ENCODE measurements at regions not wholly inside any gene's neighbourhood (a gene's known extent, or its start where the extent isn't known, plus 50 kb on each side); places are given as distances from the start of the nearest gene placed in this dataset.

GRCh38 chr5:167166696-167167095 lies 1124.7 kb upstream of the WWC1 start:
- no peak for TF ChIP-seq GATA2 (IDR thresholded peaks at IDR 0.05; ENCODE audit: insufficient read depth, insufficient read length, low read depth, low read length)
- TF ChIP-seq, protein P1, sequence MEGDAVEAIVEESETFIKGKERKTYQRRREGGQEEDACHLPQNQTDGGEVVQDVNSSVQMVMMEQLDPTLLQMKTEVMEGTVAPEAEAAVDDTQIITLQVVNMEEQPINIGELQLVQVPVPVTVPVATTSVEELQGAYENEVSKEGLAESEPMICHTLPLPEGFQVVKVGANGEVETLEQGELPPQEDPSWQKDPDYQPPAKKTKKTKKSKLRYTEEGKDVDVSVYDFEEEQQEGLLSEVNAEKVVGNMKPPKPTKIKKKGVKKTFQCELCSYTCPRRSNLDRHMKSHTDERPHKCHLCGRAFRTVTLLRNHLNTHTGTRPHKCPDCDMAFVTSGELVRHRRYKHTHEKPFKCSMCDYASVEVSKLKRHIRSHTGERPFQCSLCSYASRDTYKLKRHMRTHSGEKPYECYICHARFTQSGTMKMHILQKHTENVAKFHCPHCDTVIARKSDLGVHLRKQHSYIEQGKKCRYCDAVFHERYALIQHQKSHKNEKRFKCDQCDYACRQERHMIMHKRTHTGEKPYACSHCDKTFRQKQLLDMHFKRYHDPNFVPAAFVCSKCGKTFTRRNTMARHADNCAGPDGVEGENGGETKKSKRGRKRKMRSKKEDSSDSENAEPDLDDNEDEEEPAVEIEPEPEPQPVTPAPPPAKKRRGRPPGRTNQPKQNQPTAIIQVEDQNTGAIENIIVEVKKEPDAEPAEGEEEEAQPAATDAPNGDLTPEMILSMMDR (IDR thresholded peaks at IDR 0.05; ENCODE audit: extremely low read depth in 1 of 2, insufficient read depth in 1 of 2, low read depth in 1 of 2, low read length in 2 of 2) = no peak
- TF ChIP-seq EZH2 (IDR thresholded peaks at IDR 0.05; ENCODE audit: borderline replicate concordance, low read depth, low read length, severe bottlenecking) = no peak

Measured in endothelial cell of umbilical vein (primary cell).